HG02759 (cell line): ENCODE measurements at regions not wholly inside any gene's neighbourhood (a gene's known extent, or its start where the extent isn't known, plus 50 kb on each side); places are given as distances from the start of the nearest gene placed in this dataset.
"Not testable (repeated sequence)": the region's sequence is repeated elsewhere in the genome, so short reads cannot be mapped to it uniquely, and the experiment has no call there.

Experiments
- ATAC-seq: cut with Tn5 transposase; IDR thresholded peaks from one replicate; pipeline ENCODE4 v1.9.1; 2021; ENCODE audit warnings: mild to moderate bottlenecking, moderate library complexity; ENCODE audit not compliant: unreplicated experiment

GRCh38 chr2:207438414-207439126, 91.2 kb upstream of the CREB1 start:
- no peak for ATAC-seq

- not testable (repeated sequence) for ATAC-seq
Measured at GRCh38 chr2:207439881-207440280, 89.9 kb upstream of the CREB1 start.

GRCh38 chr2:207444756-207445155, 85.0 kb upstream of the CREB1 start:
- no peak for ATAC-seq

GRCh38 chr2:207446653-207447052, 83.1 kb upstream of the CREB1 start:
- ATAC-seq = no peak

GRCh38 chr2:207448006-207448405, 81.8 kb upstream of the CREB1 start:
- ATAC-seq = no peak

- ATAC-seq = no peak
Measured at GRCh38 chr2:207449642-207450165, 80.1 kb upstream of the CREB1 start.

- ATAC-seq = no peak
Measured at GRCh38 chr2:207450186-207450585, 79.6 kb upstream of the CREB1 start.

- no peak for ATAC-seq
Measured at GRCh38 chr2:207458582-207458981, 71.2 kb upstream of the CREB1 start.

- peak; percentile 67 for ATAC-seq
Measured at GRCh38 chr2:207459990-207460757, 69.6 kb upstream of the CREB1 start.

GRCh38 chr2:207463433-207463832, 66.3 kb upstream of the CREB1 start:
- ATAC-seq = no peak

- no peak for ATAC-seq
Measured at GRCh38 chr2:207464007-207464406, 65.8 kb upstream of the CREB1 start.

- no peak for ATAC-seq
Measured at GRCh38 chr2:207465894-207466293, 63.9 kb upstream of the CREB1 start.

GRCh38 chr2:207467716-207468347, 61.9 kb upstream of the CREB1 start:
- ATAC-seq = no peak

- no peak for ATAC-seq
Measured at GRCh38 chr2:207468488-207468887, 61.3 kb upstream of the CREB1 start.

- ATAC-seq = no peak
Measured at GRCh38 chr2:207469451-207469850, 60.3 kb upstream of the CREB1 start.

- ATAC-seq = no peak
Measured at GRCh38 chr2:207469943-207470729, 59.6 kb upstream of the CREB1 start.

- no peak for ATAC-seq
Measured at GRCh38 chr2:207471261-207471660, 58.5 kb upstream of the CREB1 start.

- ATAC-seq = no peak
Measured at GRCh38 chr2:207472343-207473048, 57.3 kb upstream of the CREB1 start.

GRCh38 chr2:207473049-207473930, 56.5 kb upstream of the CREB1 start:
- peak; percentile 47 for ATAC-seq
